ENCODE measurements at regions not wholly inside any gene's neighbourhood (a gene's known extent, or its start where the extent isn't known, plus 50 kb on each side); places are given as distances from the start of the nearest gene placed in this dataset.

GRCh38 chr3:109642025-109642424 lies 304.7 kb upstream of the DPPA4 start:
- TF ChIP-seq CTCF (conservative IDR thresholded peaks at IDR 0.05; ENCODE audit: low read length) = no peak
- TF ChIP-seq EZH2phosphoT487 (IDR thresholded peaks at IDR 0.05; ENCODE audit: borderline replicate concordance, low read depth, low read length) = no peak
